Stimulated activated naive B cell treated with anti-CD40 and anti-IgM and Interleukin-4, amounts not matched to agents 10 μg/mL and 1 μg/mL and 100 μg/mL, for 72 hours (primary cell): ENCODE measurements at regions not wholly inside any gene's neighbourhood (a gene's known extent, or its start where the extent isn't known, plus 50 kb on each side); places are given as distances from the start of the nearest gene placed in this dataset.
"Not testable (repeated sequence)": the region's sequence is repeated elsewhere in the genome, so short reads cannot be mapped to it uniquely, and the experiment has no call there.

Experiments
- ATAC-seq, 2 donors: fragments of 150-1000 bp; cut with Tn5 transposase; replicated peaks; 2 replicates each; pipeline ENCODE4 v1.10.0; 2021; ENCODE audit warnings: moderate library complexity in 1 of 2
- DNase-seq: peaks from one replicate; pipeline ENCODE4 v3.0.0; 2021
- H3K27ac Mint-ChIP-seq: one replicate; pipeline ENCODE4 v1.8.0; 2022; ENCODE audit warnings: mild to moderate bottlenecking, mixed read lengths
- H3K27me3 Mint-ChIP-seq, 2 donors: one replicate each; pipeline ENCODE4 v1.8.0; 2022; ENCODE audit warnings: mixed read lengths in 2 of 2
- H3K36me3 Mint-ChIP-seq, 2 donors: one replicate each; pipeline ENCODE4 v1.8.0; 2022; ENCODE audit warnings: mixed read lengths in 2 of 2, mild to moderate bottlenecking in 1 of 2
- H3K4me1 Mint-ChIP-seq, 2 donors: one replicate each; pipeline ENCODE4 v1.8.0; 2022; ENCODE audit warnings: mixed read lengths in 2 of 2, mild to moderate bottlenecking in 1 of 2
- H3K4me3 Mint-ChIP-seq, 2 donors: one replicate each; pipeline ENCODE4 v1.8.0; 2022; ENCODE audit warnings: mild to moderate bottlenecking in 2 of 2, mixed read lengths in 2 of 2, moderate library complexity in 1 of 2
- H3K9me3 Mint-ChIP-seq, 2 donors: one replicate each; pipeline ENCODE4 v1.8.0; 2022; ENCODE audit warnings: mixed read lengths in 2 of 2, mild to moderate bottlenecking in 1 of 2

DNA sequence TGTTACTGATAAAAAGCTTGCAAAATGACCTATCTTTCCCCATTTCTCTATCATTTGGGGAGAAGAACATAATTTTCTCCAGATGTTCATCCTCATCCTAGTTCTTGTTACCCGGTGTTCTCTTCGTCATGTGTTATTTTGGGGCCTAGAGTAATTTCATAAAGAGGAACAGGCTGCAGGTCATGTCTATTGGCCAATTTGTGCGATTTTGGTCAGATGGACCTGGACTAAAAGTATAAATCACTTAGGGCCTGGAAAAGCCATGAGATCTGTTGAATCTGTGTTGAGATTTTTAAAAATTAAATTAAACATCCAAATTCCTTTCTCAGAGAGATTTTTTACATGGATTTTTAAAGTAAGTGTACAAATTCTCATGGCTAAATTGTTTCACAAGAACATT, 241.3 kb upstream of the PLXNA2 start:
- H3K36me3 Mint-ChIP-seq: no peaks in the 10 kb centered on the region
- no peak overlapping the region for H3K4me3 Mint-ChIP-seq
- H3K27ac Mint-ChIP-seq: no peak overlapping the region
- DNase-seq (no peak), ATAC-seq (no peak)
- H3K27me3 Mint-ChIP-seq: no peaks in the 10 kb centered on the region
- H3K9me3 Mint-ChIP-seq: no peaks in the 10 kb centered on the region
- H3K4me1 Mint-ChIP-seq: no peaks in the 10 kb centered on the region

DNA sequence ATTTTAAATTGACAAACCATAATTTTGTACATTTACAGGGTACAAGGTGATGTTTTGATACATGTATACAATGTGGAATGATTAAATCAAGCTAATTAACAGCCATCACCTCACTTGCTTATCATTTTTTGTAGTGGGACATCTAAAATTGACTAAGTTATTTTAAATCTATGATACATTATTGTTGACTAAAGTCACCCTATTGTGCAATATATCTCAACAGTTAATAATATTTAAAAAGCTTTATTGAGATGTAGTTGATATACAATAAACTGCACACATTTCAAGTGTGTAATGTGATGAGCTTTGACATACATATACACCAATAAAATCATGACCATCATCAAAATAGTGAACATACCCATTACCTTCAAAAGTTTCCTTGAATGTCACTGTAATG, 242.5 kb upstream of the PLXNA2 start:
- no peaks in the 10 kb centered on the region for H3K4me1 Mint-ChIP-seq
- ATAC-seq (no peak), DNase-seq (no peak)
- no peaks in the 10 kb centered on the region for H3K9me3 Mint-ChIP-seq
- no peak overlapping the region for H3K4me3 Mint-ChIP-seq
- no peak overlapping the region for H3K27ac Mint-ChIP-seq
- H3K36me3 Mint-ChIP-seq: no peaks in the 10 kb centered on the region
- H3K27me3 Mint-ChIP-seq: no peaks in the 10 kb centered on the region

DNA sequence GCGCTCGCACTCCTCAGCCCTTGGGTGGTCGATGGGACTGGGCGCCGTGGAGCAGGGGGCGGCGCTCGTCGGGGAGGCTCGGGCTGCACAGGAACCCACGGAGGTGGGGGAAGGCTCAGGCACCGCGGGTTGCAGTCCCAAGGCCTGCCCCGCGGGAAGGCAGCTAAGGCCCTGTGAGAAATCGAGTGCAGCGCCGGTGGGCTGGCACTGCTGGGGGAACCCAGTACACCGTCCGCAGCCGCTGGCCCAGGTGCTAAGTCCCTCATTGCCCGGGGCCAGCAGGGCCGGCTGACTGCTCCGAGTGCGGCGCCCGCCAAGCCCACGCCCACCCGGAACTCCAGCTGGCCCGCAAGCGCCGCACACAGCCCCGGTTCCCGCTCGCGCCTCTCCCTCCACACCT, 244.2 kb upstream of the PLXNA2 start:
- H3K27ac Mint-ChIP-seq, DNase-seq, H3K27me3 Mint-ChIP-seq, H3K4me3 Mint-ChIP-seq, H3K36me3 Mint-ChIP-seq, ATAC-seq, H3K9me3 Mint-ChIP-seq, H3K4me1 Mint-ChIP-seq: not testable (repeated sequence)

DNA sequence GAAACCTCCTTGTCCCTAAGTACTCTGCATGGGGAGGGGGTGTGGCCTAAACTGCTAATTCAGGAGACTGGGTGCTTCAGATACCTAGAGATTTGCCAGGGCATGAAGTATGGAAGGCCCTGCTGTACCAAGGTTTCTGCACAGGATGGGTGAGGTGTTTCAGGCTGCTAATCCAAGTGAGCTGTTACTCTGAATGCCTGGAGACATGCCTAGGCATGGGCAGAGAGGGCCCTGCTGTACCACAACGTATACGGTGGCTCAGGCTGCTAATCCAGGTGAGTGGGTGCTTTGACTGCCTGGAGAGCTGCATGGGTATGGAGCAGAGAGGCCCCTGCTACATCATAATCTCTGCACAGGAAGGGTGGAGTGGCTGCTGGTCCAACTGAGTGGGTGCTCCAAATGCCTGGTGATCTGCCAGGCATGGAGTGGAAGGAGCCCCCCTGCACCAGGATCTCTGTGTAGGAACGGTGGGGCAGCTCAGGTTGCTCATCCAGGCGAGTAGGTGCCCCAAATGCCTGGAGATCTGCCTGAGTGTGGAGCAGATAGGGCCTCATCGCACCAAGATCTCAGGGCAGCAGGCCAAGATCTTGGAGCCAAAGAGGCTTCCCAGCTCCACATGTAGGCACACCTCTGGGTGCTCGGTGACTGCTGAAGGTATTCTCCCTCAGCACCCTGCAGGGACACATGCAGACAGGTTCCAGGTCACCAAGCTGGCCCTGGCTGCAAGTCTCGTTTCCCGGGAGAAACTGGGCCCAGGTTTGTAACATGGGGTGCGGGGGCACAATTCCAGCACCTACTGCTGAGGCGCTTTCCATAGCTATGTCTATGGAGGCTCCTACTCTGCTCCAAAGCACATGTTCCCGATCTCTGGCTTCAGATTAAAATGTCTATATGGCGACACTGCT, 252.5 kb upstream of the PLXNA2 start:
- DNase-seq (no peak), ATAC-seq (no peak)
- Mint-ChIP-seq H3K4me1 (no peaks in the 10 kb centered on the region), H3K4me3 (no peak overlapping the region), H3K27me3 (peaks cover 4 to 12% of the 10 kb centered on the region in 2 donors), H3K36me3 (no peaks in the 10 kb centered on the region), H3K27ac (no peak overlapping the region), H3K9me3 (peaks cover 0 to 2% of the 10 kb centered on the region in 2 donors)

DNA sequence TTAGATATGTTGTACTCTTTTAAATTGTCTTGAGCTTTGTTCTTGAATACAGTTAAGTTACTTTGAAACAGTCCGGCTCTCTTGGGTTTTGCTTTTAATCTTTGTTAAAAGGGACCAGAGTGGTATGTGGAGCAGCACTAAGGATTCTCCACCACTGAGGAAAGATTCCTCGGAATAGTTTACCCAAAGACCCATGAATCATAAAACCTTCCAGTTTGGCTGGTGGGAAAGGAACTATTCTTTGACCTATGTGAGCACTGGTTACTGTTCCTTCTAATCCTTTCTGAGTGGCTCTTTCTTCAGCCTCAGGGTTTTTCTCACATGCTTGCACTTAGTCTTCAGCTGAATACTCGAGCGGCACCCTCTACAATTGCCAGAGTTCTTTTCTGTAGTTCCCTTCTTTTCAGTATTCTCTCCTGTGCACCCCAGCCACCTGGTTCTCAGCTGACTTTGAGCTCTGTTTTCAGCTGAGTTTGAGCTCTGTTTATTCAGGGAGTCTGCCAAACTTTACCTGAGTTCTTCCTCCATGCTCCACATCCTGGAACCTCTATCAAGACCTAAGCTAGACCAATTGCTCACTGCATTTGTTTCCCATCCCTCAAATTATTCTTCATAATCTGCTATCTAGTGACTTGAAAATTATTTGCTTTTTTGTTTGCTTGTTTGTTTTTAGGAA, 253.8 kb upstream of the PLXNA2 start:
- DNase-seq (no peak), ATAC-seq (no peak)
- H3K27ac Mint-ChIP-seq: no peak overlapping the region
- H3K4me3 Mint-ChIP-seq: no peak overlapping the region
- no peaks in the 10 kb centered on the region for H3K4me1 Mint-ChIP-seq
- no peaks in the 10 kb centered on the region for H3K36me3 Mint-ChIP-seq
- peaks cover 0 to 2% of the 10 kb centered on the region in 2 donors for H3K9me3 Mint-ChIP-seq
- H3K27me3 Mint-ChIP-seq: peaks cover 0 to 12% of the 10 kb centered on the region in 2 donors

DNA sequence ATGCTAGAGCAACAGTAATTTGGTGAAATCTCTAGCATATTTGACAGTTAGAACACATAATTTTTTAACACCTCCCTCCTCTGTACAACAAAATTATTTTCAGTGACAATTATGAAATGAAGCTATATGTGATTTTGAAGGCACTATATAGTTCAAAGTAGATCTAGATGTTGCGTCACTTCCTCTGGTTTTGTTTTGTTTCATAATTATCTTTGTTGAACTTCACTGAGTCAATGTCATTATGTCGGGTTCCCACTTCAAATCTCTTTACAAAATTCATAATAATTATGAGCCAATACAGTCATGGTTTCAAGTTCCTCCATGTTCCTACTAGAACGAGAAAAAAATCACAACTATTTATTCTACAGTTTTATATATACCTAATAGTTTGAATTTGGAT, 254.8 kb upstream of the PLXNA2 start:
- Mint-ChIP-seq H3K27ac (no peak overlapping the region), H3K9me3 (peaks cover 0 to 2% of the 10 kb centered on the region in 2 donors), H3K27me3 (peaks cover 0 to 12% of the 10 kb centered on the region in 2 donors), H3K4me1 (no peaks in the 10 kb centered on the region), H3K4me3 (no peak overlapping the region), H3K36me3 (no peaks in the 10 kb centered on the region)
- no peak for ATAC-seq
- no peak for DNase-seq

DNA sequence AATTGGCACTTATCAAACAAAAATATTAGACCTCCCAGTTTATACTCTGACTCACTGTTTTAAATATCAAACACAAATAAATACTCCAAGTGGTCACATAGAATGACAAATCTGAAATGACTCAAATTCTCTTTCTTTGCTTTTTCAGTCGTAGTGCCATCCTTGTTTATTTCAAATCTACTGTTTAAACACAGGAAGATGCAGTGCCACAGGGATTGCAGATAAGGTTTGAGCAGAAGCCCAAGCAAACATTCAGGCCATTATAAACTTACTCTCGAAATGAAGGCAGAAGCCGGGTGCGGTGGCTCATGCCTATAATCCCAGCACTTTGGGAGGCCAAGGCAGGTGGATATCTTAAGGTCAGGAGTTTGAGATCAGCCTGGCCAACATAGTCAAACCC, 255.4 kb upstream of the PLXNA2 start:
- Mint-ChIP-seq H3K36me3 (no peaks in the 10 kb centered on the region), H3K4me1 (no peaks in the 10 kb centered on the region), H3K4me3 (no peak overlapping the region), H3K27me3 (peaks cover 0 to 11% of the 10 kb centered on the region in 2 donors), H3K27ac (no peak overlapping the region), H3K9me3 (peaks cover 0 to 2% of the 10 kb centered on the region in 2 donors)
- DNase-seq (no peak), ATAC-seq (no peak)

DNA sequence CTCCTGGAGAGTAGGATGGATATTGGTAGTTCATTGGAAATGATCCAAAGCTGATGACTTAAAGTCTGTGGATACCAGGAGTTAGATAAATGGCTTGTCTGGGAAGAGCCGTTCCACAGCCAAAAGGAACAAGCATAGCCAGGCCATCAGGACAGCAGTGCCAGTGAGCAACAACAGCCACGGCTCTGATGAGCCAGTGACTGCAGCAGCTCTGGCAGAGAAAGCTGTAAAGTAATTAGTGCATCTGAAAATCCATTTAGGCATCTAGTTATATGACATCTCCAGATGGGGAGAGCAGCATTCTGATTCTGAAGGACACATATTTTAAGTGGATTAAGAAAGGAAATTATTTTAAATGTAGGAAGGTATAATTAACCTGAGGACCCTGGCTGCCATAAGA, 256.2 kb upstream of the PLXNA2 start:
- Mint-ChIP-seq H3K36me3 (no peaks in the 10 kb centered on the region), H3K4me3 (no peak overlapping the region)

DNA sequence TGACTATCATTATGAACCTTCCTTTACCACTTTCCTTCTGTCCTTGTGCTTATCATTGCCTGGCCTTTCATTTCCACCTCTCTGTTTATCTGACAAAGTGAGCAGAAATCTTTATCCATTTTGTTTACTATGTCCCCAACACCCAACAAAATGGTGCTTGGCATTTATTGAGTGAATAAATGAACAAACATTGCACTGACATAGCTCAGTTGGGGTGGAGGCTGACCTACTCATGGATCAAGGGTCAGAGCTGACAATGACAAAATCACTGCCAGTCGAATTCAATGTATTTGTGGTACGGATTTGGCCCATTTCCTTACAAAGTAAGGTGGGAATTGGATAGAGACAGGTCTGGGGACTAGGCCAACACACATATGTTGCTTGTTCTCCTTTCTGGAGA, 257.4 kb upstream of the PLXNA2 start:
- Mint-ChIP-seq H3K4me1 (no peaks in the 10 kb centered on the region), H3K9me3 (peaks cover 0 to 1% of the 10 kb centered on the region in 2 donors), H3K36me3 (no peaks in the 10 kb centered on the region), H3K27me3 (peaks cover 0 to 4% of the 10 kb centered on the region in 2 donors), H3K27ac (no peak overlapping the region), H3K4me3 (no peak overlapping the region)
- no peak for ATAC-seq
- no peak for DNase-seq

More for the DNA sequence above, 256.2 kb upstream of the PLXNA2 start:
- no peak for DNase-seq
- no peak overlapping the region for H3K27ac Mint-ChIP-seq
- H3K9me3 Mint-ChIP-seq: peaks cover 0 to 2% of the 10 kb centered on the region in 2 donors
- ATAC-seq: no peak
- no peaks in the 10 kb centered on the region for H3K4me1 Mint-ChIP-seq
- peaks cover 0 to 8% of the 10 kb centered on the region in 2 donors for H3K27me3 Mint-ChIP-seq

DNA sequence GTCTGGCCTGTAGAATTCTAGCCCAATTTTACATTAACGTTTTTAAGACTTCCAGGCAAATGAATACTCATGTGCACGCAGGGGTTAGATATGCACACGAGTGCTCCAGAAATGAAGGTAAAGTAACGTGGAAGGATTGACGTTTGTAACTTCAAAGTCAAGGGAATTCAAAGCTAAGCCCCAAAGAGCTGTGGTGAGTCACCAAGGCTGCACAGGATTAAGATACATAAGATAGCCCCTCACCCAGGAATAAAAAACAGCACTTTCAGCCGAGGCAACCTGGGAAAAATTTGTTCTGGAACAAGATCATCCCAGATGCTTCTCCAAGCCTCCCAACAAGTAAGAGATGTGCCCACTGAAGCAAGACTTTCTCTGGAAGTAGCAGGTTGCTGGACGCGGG, 259.6 kb upstream of the PLXNA2 start:
- no peaks in the 10 kb centered on the region for H3K27me3 Mint-ChIP-seq
- ATAC-seq: no peak
- no peak overlapping the region for H3K4me3 Mint-ChIP-seq
- H3K27ac Mint-ChIP-seq: no peak overlapping the region
- peaks cover 0 to 1% of the 10 kb centered on the region in 2 donors for H3K9me3 Mint-ChIP-seq
- H3K36me3 Mint-ChIP-seq: no peaks in the 10 kb centered on the region
- H3K4me1 Mint-ChIP-seq: no peaks in the 10 kb centered on the region
- DNase-seq: no peak

DNA sequence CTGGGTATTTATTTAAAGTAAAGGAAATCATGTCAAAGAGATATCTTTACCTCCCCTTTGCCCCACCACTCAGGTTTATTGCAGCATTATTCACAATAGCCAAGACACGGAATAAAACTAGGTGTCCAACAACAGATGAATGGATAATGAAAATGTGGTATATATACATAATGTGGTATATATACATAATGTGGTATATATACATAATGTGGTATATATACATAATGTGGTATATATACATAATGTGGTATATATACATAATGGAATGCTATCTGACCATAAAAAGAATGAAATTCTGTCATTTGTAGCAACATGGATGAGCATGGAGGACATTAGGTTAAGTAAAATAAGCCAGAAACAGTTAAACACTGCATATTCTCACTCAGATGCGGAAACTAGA, 262.6 kb upstream of the PLXNA2 start:
- Mint-ChIP-seq H3K36me3 (no peaks in the 10 kb centered on the region), H3K9me3 (peaks cover 0 to 1% of the 10 kb centered on the region in 2 donors), H3K4me3 (no peak overlapping the region), H3K4me1 (no peaks in the 10 kb centered on the region), H3K27ac (no peak overlapping the region), H3K27me3 (no peaks in the 10 kb centered on the region)
- no peak for DNase-seq
- no peak for ATAC-seq

DNA sequence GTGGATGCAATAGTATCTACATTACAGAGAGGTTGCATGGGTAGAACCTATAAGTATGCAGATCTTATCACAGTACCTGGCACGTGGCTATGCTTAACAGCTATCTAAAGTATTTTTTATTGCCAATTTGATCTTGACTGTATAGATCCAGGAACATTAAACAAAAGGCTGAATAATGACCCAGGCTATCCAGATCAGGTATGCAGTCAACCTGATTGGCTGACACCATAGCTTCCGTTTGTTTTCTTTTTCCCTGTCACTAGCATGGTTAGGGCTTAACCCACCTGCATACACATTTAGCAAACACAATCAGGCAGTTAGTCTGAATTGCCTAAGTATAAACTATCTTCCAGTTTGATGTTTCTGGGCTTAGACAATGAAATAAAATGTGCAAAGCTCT, 264.9 kb upstream of the PLXNA2 start:
- H3K27ac Mint-ChIP-seq: no peak overlapping the region
- peaks cover 0 to 1% of the 10 kb centered on the region in 2 donors for H3K9me3 Mint-ChIP-seq
- no peaks in the 10 kb centered on the region for H3K4me1 Mint-ChIP-seq
- no peak overlapping the region for H3K4me3 Mint-ChIP-seq
- DNase-seq: no peak
- no peak for ATAC-seq
- no peaks in the 10 kb centered on the region for H3K27me3 Mint-ChIP-seq
- no peaks in the 10 kb centered on the region for H3K36me3 Mint-ChIP-seq

DNA sequence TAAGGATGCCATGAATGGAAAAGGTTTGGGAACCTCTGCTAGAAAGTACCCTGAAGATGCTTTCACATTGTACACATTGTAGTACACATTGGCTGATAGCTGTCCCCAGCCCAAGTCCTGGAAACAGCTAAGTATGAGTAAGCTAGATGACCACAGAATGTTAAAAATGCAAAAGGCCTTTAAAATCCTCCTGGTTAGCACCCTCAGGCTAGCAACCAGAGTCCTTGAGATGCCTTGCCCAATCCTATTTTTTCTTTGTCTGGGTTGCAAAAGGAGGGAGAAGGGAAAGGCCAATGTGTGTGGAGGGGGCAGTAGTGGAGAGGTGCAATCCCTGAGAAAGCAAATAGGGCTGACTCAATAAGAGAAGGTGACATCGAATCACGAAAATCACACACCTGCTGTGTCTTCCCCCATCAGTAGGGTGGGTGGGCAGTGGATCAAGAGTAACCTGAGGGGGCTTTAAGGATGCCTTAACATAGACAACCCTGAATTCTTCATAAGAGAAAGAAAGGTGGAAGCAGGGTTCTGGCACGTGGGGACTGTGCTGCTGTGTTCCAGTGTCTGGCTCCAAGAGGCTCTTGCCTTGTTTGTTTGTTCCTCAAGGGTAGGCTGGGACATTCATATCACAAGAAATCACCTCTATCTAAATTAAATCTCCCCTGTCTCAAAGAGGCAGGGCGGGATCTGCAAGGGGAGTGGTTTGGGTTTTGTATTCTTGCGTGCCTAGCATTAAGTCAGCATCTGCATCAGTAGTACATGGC, 266.2 kb upstream of the PLXNA2 start:
- Mint-ChIP-seq H3K4me1 (no peaks in the 10 kb centered on the region), H3K27ac (no peak overlapping the region), H3K36me3 (no peaks in the 10 kb centered on the region), H3K9me3 (peaks cover 0 to 1% of the 10 kb centered on the region in 2 donors), H3K4me3 (no peak overlapping the region), H3K27me3 (no peaks in the 10 kb centered on the region)
- no peak for DNase-seq
- ATAC-seq: no peak

DNA sequence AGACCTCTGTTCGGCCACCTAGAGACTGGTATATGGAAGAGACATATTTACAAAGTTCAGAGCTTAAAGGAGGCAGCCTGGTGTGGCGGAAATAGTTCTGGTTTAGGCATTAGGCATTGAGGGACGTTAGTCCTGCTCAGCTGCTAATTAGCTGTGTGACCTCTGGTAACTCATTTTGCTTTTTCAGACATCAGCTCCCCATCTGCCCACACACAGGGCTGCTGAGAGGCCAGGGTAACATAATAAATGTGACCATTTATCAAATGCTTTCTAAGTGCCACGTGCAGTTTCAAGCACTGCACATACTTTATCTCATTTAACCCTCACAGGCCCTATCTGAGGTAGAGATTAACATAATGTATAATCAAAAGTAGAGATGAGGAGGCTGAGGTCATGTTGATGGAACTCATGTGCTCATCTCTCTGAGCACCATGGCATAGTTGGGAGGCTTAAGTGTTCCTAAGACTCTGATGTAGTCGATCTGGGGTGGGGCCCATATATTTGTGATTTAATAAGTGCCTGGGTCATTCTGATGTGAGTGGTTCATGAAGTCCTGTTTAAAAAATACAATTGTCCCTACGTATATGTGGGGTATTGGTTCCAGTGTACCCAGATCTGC, 267.2 kb upstream of the PLXNA2 start:
- peaks cover 2 to 5% of the 10 kb centered on the region in 2 donors for H3K9me3 Mint-ChIP-seq
- DNase-seq: no peak
- ATAC-seq: no peak
- no peaks in the 10 kb centered on the region for H3K36me3 Mint-ChIP-seq
- no peak overlapping the region for H3K4me3 Mint-ChIP-seq
- no peaks in the 10 kb centered on the region for H3K27me3 Mint-ChIP-seq
- H3K4me1 Mint-ChIP-seq: no peaks in the 10 kb centered on the region
- H3K27ac Mint-ChIP-seq: no peak overlapping the region
